ENCODE measurements at regions not wholly inside any gene's neighbourhood (a gene's known extent, or its start where the extent isn't known, plus 50 kb on each side); places are given as distances from the start of the nearest gene placed in this dataset.

GRCh38 chr10:131629026-131629770 is 271.6 kb upstream of the PPP2R2D start:
- no peaks in the 10 kb centered on the region for H3K36me3 Mint-ChIP-seq
- H3K27ac ChIP-seq (ENCODE audit: low read length) = no peak overlapping the region
- H3K4me3 Mint-ChIP-seq = no peak overlapping the region
- peaks cover 6% of the 10 kb centered on the region for H3K9me3 ChIP-seq (ENCODE audit: control insufficient read depth, insufficient read depth, low read length)
- DNase-seq = no peak
- no peaks in the 10 kb centered on the region for H3K4me1 Mint-ChIP-seq
- ATAC-seq = no peak
- WGBS (ENCODE audit: insufficient coverage) = 56% methylated on average over 4 of the region's 4 CpGs
- no peaks in the 10 kb centered on the region for H3K36me3 ChIP-seq (ENCODE audit: control insufficient read depth, insufficient read depth, low read length)
- H3K9me3 Mint-ChIP-seq = no peaks in the 10 kb centered on the region
- TF ChIP-seq, protein P1, sequence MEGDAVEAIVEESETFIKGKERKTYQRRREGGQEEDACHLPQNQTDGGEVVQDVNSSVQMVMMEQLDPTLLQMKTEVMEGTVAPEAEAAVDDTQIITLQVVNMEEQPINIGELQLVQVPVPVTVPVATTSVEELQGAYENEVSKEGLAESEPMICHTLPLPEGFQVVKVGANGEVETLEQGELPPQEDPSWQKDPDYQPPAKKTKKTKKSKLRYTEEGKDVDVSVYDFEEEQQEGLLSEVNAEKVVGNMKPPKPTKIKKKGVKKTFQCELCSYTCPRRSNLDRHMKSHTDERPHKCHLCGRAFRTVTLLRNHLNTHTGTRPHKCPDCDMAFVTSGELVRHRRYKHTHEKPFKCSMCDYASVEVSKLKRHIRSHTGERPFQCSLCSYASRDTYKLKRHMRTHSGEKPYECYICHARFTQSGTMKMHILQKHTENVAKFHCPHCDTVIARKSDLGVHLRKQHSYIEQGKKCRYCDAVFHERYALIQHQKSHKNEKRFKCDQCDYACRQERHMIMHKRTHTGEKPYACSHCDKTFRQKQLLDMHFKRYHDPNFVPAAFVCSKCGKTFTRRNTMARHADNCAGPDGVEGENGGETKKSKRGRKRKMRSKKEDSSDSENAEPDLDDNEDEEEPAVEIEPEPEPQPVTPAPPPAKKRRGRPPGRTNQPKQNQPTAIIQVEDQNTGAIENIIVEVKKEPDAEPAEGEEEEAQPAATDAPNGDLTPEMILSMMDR (IDR thresholded peaks at IDR 0.05) = no peak
- no peak overlapping the region for H3K4me3 ChIP-seq (ENCODE audit: low read length)
- no peaks in the 10 kb centered on the region for H3K27me3 Mint-ChIP-seq (ENCODE audit: low read depth in 2 of 2)
- no peaks in the 10 kb centered on the region for H3K4me1 ChIP-seq (ENCODE audit: control insufficient read depth, insufficient read depth, low read length)
- no peak overlapping the region for H3K27ac Mint-ChIP-seq
- H3K27me3 ChIP-seq (ENCODE audit: control insufficient read depth, insufficient read depth, low read length) = no peaks in the 10 kb centered on the region
- intact Hi-C loops (cut with micrococcal nuclease) = no loop called here

DNA sequence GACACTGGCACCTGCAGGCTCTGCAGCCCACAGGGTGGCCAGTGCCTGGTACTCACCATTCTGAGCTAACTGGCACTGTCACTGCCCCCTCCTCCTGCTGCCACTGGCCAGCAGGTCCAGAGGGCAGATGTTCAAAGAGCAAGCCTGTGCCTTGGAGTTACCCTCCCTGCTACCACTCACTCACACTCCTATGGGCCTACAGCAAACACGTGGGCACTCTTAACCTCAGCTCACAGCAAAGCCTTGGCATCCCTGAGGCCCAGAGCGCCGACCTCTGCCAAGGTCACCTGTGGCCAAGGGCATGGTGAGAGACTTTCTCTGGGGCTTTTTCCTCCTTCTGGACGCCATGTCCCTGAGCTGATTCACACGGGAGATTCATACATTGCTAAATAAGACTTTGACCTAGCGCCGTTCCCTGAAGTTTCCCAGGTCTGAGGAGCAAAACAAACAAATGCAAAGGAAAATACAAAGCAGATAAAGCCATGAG is 270.0 kb upstream of the PPP2R2D start:
- peaks cover 6% of the 10 kb centered on the region for H3K9me3 ChIP-seq (ENCODE audit: control insufficient read depth, insufficient read depth, low read length)
- TF ChIP-seq, protein P1 (IDR thresholded peaks at IDR 0.05) = no peak
- no peaks in the 10 kb centered on the region for H3K9me3 Mint-ChIP-seq
- no peaks in the 10 kb centered on the region for H3K36me3 ChIP-seq (ENCODE audit: control insufficient read depth, insufficient read depth, low read length)
- H3K4me3 Mint-ChIP-seq = no peak overlapping the region
- H3K36me3 Mint-ChIP-seq = no peaks in the 10 kb centered on the region
- intact Hi-C loops (cut with micrococcal nuclease) = no loop called here
- WGBS (ENCODE audit: insufficient coverage) = 80% methylated on average over 7 of the region's 7 CpGs
- no peaks in the 10 kb centered on the region for H3K4me1 ChIP-seq (ENCODE audit: control insufficient read depth, insufficient read depth, low read length)
- DNase-seq = no peak
- ATAC-seq = no peak
- H3K27ac ChIP-seq (ENCODE audit: low read length) = no peak overlapping the region
- peaks cover 0 to 4% of the 10 kb centered on the region in 2 donors for H3K27me3 Mint-ChIP-seq (ENCODE audit: low read depth in 2 of 2)
- H3K4me1 Mint-ChIP-seq = no peaks in the 10 kb centered on the region
- no peak overlapping the region for H3K4me3 ChIP-seq (ENCODE audit: low read length)
- H3K27ac Mint-ChIP-seq = no peak overlapping the region
- no peaks in the 10 kb centered on the region for H3K27me3 ChIP-seq (ENCODE audit: control insufficient read depth, insufficient read depth, low read length)

- Mint-ChIP-seq H3K9me3 (no peaks in the 10 kb centered on the region), H3K27ac (no peak overlapping the region), H3K4me1 (no peaks in the 10 kb centered on the region), H3K36me3 (no peaks in the 10 kb centered on the region), H3K27me3 (ENCODE audit: low read depth in 2 of 2) (peaks cover 0 to 8% of the 10 kb centered on the region in 2 donors), H3K4me3 (no peak overlapping the region)
- no peak for DNase-seq
- H3K27me3 ChIP-seq (ENCODE audit: control insufficient read depth, insufficient read depth, low read length) = no peaks in the 10 kb centered on the region
- 86% methylated on average over 14 of the region's 14 CpGs for WGBS (ENCODE audit: insufficient coverage)
- intact Hi-C loops (cut with micrococcal nuclease) = no loop called here
- H3K4me3 ChIP-seq (ENCODE audit: low read length) = no peak overlapping the region
- no peak overlapping the region for H3K27ac ChIP-seq (ENCODE audit: low read length)
- no peaks in the 10 kb centered on the region for H3K4me1 ChIP-seq (ENCODE audit: control insufficient read depth, insufficient read depth, low read length)
- ATAC-seq = no peak
- peaks cover 6% of the 10 kb centered on the region for H3K9me3 ChIP-seq (ENCODE audit: control insufficient read depth, insufficient read depth, low read length)
- H3K36me3 ChIP-seq (ENCODE audit: control insufficient read depth, insufficient read depth, low read length) = no peaks in the 10 kb centered on the region
- TF ChIP-seq, protein P1 (IDR thresholded peaks at IDR 0.05) = no peak
Observed at GRCh38 chr10:131631619-131632018, 269.2 kb upstream of the PPP2R2D start.

DNA sequence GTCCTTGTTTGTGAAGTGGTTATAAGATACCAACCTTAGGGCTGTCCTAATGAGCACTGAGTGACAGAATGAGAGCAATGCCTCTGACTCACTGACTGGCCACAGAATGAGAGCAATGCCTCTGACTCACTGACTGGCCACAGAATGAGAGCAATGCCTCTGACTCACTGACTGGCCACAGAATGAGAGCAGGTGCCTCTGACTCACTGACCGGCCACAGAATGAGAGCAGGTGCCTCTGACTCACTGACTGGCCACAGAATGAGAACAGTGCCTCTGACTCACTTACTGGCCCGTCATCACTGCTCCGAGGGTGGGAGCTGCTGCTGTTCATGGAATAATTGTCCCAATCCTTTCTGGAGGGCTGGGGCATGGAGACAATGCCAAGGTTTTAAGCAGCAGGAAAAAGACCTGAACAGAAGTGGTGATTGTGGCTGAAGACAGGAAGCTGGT is 265.2 kb upstream of the PPP2R2D start:
- peaks cover 3 to 8% of the 10 kb centered on the region in 2 donors for H3K27me3 Mint-ChIP-seq (ENCODE audit: low read depth in 2 of 2)
- WGBS (ENCODE audit: insufficient coverage) = 46% methylated on average over 3 of the region's 3 CpGs
- no peaks in the 10 kb centered on the region for H3K36me3 ChIP-seq (ENCODE audit: control insufficient read depth, insufficient read depth, low read length)
- H3K9me3 Mint-ChIP-seq = no peaks in the 10 kb centered on the region
- no peaks in the 10 kb centered on the region for H3K4me1 ChIP-seq (ENCODE audit: control insufficient read depth, insufficient read depth, low read length)
- no peak overlapping the region for H3K27ac Mint-ChIP-seq
- H3K4me3 Mint-ChIP-seq = no peak overlapping the region
- no peaks in the 10 kb centered on the region for H3K9me3 ChIP-seq (ENCODE audit: control insufficient read depth, insufficient read depth, low read length)
- no peaks in the 10 kb centered on the region for H3K36me3 Mint-ChIP-seq
- ATAC-seq (no peak), DNase-seq (no peak)
- no peaks in the 10 kb centered on the region for H3K4me1 Mint-ChIP-seq
- intact Hi-C loops (cut with micrococcal nuclease) = no loop called here
- TF ChIP-seq, protein P1 (IDR thresholded peaks at IDR 0.05) = no peak
- no peak overlapping the region for H3K4me3 ChIP-seq (ENCODE audit: low read length)
- H3K27ac ChIP-seq (ENCODE audit: low read length) = no peak overlapping the region
- H3K27me3 ChIP-seq (ENCODE audit: control insufficient read depth, insufficient read depth, low read length) = no peaks in the 10 kb centered on the region

All from natural killer cell (primary cell).